GM13977 (cell line): ENCODE measurements at regions not wholly inside any gene's neighbourhood (a gene's known extent, or its start where the extent isn't known, plus 50 kb on each side); places are given as distances from the start of the nearest gene placed in this dataset.

Source experiments
- DNase-seq: peaks from one replicate; pipeline ENCODE4 v3.0.0; 2012; ENCODE audit warnings: low spot score
- CTCF ChIP-seq: IDR thresholded peaks from 2 replicates; pipeline ENCODE4 v1.5.1; 2012; ENCODE audit warnings: mild to moderate bottlenecking, control low read depth; ENCODE audit not compliant: insufficient read depth; ENCODE audit errors: extremely low read depth, missing control alignments
- in situ Hi-C: fragments of 300-500 bp; cut with MboI; formaldehyde crosslinking; loops from one replicate; pipeline ENCODE4 v1.12.0; 2022; ENCODE audit warnings: low sequenced_read_pairs, low pct_unique_long_range_greater_than_20kb, mixed read lengths, inconsistent platforms; ENCODE audit not compliant: unreplicated experiment

GRCh38 chr4:148563684-148564083 lies 121.5 kb upstream of the NR3C2 start:
- in situ Hi-C loops, result no loop called here
- no peak for DNase-seq
- TF ChIP-seq CTCF, result no peak

- no peak for TF ChIP-seq CTCF
- no peak for DNase-seq
- in situ Hi-C loops, result no loop called here
Measured at GRCh38 chr4:148561467-148561866, 119.3 kb upstream of the NR3C2 start.

GRCh38 chr4:148557793-148558192 lies 115.6 kb upstream of the NR3C2 start:
- DNase-seq, result no peak
- in situ Hi-C loops, result no loop called here

GRCh38 chr4:148550788-148551187 lies 108.6 kb upstream of the NR3C2 start:
- DNase-seq, result no peak
- in situ Hi-C loops, result no loop called here
- no peak for TF ChIP-seq CTCF

More at GRCh38 chr4:148557793-148558192, 115.6 kb upstream of the NR3C2 start:
- TF ChIP-seq CTCF, result no peak

- DNase-seq, result no peak
- in situ Hi-C loops, result no loop called here
- TF ChIP-seq CTCF, result no peak
Measured at GRCh38 chr4:148542922-148543623, 100.9 kb upstream of the NR3C2 start.

GRCh38 chr4:148540622-148541326 lies 98.6 kb upstream of the NR3C2 start:
- DNase-seq, result no peak
- no peak for TF ChIP-seq CTCF
- in situ Hi-C loops, result no loop called here
